Liver (tissue), 8 donors: ENCODE measurements at regions not wholly inside any gene's neighbourhood (a gene's known extent, or its start where the extent isn't known, plus 50 kb on each side); places are given as distances from the start of the nearest gene placed in this dataset.
"Not testable (repeated sequence)": the region's sequence is repeated elsewhere in the genome, so short reads cannot be mapped to it uniquely, and the experiment has no call there.

Experiments
- DNase-seq: peaks from one replicate; pipeline ENCODE4 v3.0.0-alpha.2; 2017; ENCODE audit warnings: low spot score
- H3K27ac ChIP-seq, 2 donors: one replicate each; pipeline ENCODE4 v1.7.0; 2013; ENCODE audit warnings: inconsistent platforms in 2 of 2, low read length in 2 of 2, control low read depth in 1 of 2, low read depth in 1 of 2, mild to moderate bottlenecking in 1 of 2
- H3K27me3 ChIP-seq, 4 donors: one replicate each; pipeline versions ENCODE4 v1.6.1 to v1.7.0; 2013; ENCODE audit warnings: low read length in 3 of 4, inconsistent platforms in 1 of 4, mild to moderate bottlenecking in 1 of 4, moderate library complexity in 1 of 4; ENCODE audit not compliant: control insufficient read depth in 4 of 4, insufficient read depth in 4 of 4
- H3K36me3 ChIP-seq, 4 donors: one replicate each; pipeline versions ENCODE4 v1.6.1 to v1.7.0; 2013; ENCODE audit warnings: low read length in 3 of 4, mild to moderate bottlenecking in 3 of 4, low read depth in 1 of 4, moderate library complexity in 1 of 4; ENCODE audit not compliant: control insufficient read depth in 4 of 4, insufficient read depth in 3 of 4
- H3K4me1 ChIP-seq, 4 donors: one replicate each; pipeline versions ENCODE4 v1.6.1 to v1.7.0; 2013; ENCODE audit warnings: low read length in 3 of 4, mild to moderate bottlenecking in 3 of 4, moderate library complexity in 1 of 4; ENCODE audit not compliant: control insufficient read depth in 4 of 4, insufficient read depth in 4 of 4
- H3K4me3 ChIP-seq, 3 donors: one replicate each; pipeline versions ENCODE4 v1.6.1 to v1.7.0; 2013; ENCODE audit warnings: low read length in 3 of 3, control low read depth in 1 of 3, low read depth in 1 of 3, mild to moderate bottlenecking in 1 of 3
- H3K9ac ChIP-seq, 2 donors: one replicate each; pipeline ENCODE4 v1.7.0; 2013; ENCODE audit warnings: low read length in 2 of 2, mild to moderate bottlenecking in 2 of 2, moderate library complexity in 2 of 2, control low read depth in 1 of 2, low read depth in 1 of 2
- H3K9me3 ChIP-seq, 4 donors: one replicate each; pipeline versions ENCODE4 v1.6.1 to v1.7.0; 2013; ENCODE audit warnings: low read length in 3 of 4; ENCODE audit not compliant: control insufficient read depth in 4 of 4
- ATF3 ChIP-seq: IDR thresholded peaks from 2 replicates; pipeline ENCODE4 v1.6.1; 2016; ENCODE audit warnings: antibody characterized with exemption
- CTCF ChIP-seq: fragments of 150-350 bp; IDR thresholded peaks from 2 replicates; pipeline ENCODE4 v1.5.1; 2017; ENCODE audit warnings: improper control_type of control experiment, low read depth, low read length; ENCODE audit not compliant: missing input control
- EGR1 ChIP-seq, 2 donors: IDR thresholded peaks; 2 replicates each; pipeline ENCODE4 v1.6.1; 2016 to 2018; ENCODE audit warnings: antibody characterized with exemption in 2 of 2, low read depth in 2 of 2
- HNF4A ChIP-seq, 2 donors: conservative IDR thresholded peaks; 2 replicates each; pipeline ENCODE4 v1.6.1; 2016; ENCODE audit warnings: antibody characterized with exemption in 2 of 2, mild to moderate bottlenecking in 2 of 2
- RAD21 ChIP-seq, 2 donors: IDR thresholded peaks; 2 replicates each; pipeline ENCODE4 v1.6.1; 2016; ENCODE audit warnings: antibody characterized with exemption in 2 of 2, mild to moderate bottlenecking in 2 of 2
- SP1 ChIP-seq: IDR thresholded peaks from 2 replicates; pipeline ENCODE4 v1.6.1; 2018; ENCODE audit warnings: antibody characterized with exemption, mild to moderate bottlenecking
- YY1 ChIP-seq: IDR thresholded peaks from 2 replicates; pipeline ENCODE4 v1.6.1; 2016; ENCODE audit warnings: antibody characterized with exemption, mild to moderate bottlenecking
- ZBTB33 ChIP-seq: IDR thresholded peaks from 2 replicates; pipeline ENCODE4 v1.6.1; 2016; ENCODE audit warnings: antibody characterized with exemption
- WGBS: extraction: QIAGEN DNeasy Blood & Tissue Kit; methylation state at CpG from one replicate; pipeline ENCODE4 v1.1.7; 2013; 5-methylcytosine and 5-hydroxymethylcytosine counted together
- donor health status: healthy.
- donor health status: healthy.
- donor health status: healthy.
- donor health status: healthy.
- donor health status: healthy.

GRCh38 chr14:84095681-84096080, 1434.3 kb upstream of the FLRT2 start:
- no peak for DNase-seq
- Histone ChIP-seq H3K9ac (no peak overlapping the region), H3K4me3 (no peak overlapping the region), H3K4me1 (no peaks in the 10 kb centered on the region), H3K9me3 (no peaks in the 10 kb centered on the region), H3K36me3 (no peaks in the 10 kb centered on the region), H3K27me3 (no peaks in the 10 kb centered on the region), H3K27ac (no peak overlapping the region)
- no peak for TF ChIP-seq SP1
- TF ChIP-seq RAD21 (IDR thresholded peaks at IDR 0.05), result no peak
- TF ChIP-seq YY1, result no peak
- 31% methylated on average over 1 of the region's 1 CpG for WGBS

- no peak overlapping the region for H3K27ac ChIP-seq
- H3K4me1 ChIP-seq, result no peaks in the 10 kb centered on the region
- H3K9me3 ChIP-seq, result no peaks in the 10 kb centered on the region
Measured at GRCh38 chr14:84098261-84098660, 1431.7 kb upstream of the FLRT2 start.

GRCh38 chr14:84099560-84099959, 1430.4 kb upstream of the FLRT2 start:
- WGBS, result 95% methylated on average over 27 of the region's 27 CpGs
- H3K9ac ChIP-seq, H3K27ac ChIP-seq: not testable (repeated sequence)

More at GRCh38 chr14:84098261-84098660, 1431.7 kb upstream of the FLRT2 start:
- WGBS, result 84% methylated on average over 4 of the region's 4 CpGs
- Histone ChIP-seq H3K4me3 (no peak overlapping the region), H3K27me3 (peaks cover 0 to 2% (median 0%) of the 10 kb centered on the region in 4 donors), H3K9ac (no peak overlapping the region), H3K36me3 (no peaks in the 10 kb centered on the region)
- TF ChIP-seq ZBTB33 (no peak), HNF4A (conservative IDR thresholded peaks at IDR 0.05) (no peak), ATF3 (no peak), CTCF (no peak)
- DNase-seq, result no peak

GRCh38 chr14:84107835-84108343, 1422.1 kb upstream of the FLRT2 start:
- Histone ChIP-seq H3K27ac (no peak overlapping the region), H3K9me3 (no peaks in the 10 kb centered on the region), H3K4me3 (no peak overlapping the region), H3K4me1 (no peaks in the 10 kb centered on the region), H3K27me3 (no peaks in the 10 kb centered on the region), H3K9ac (no peak overlapping the region), H3K36me3 (no peaks in the 10 kb centered on the region)
- DNase-seq, result no peak
- TF ChIP-seq EGR1 (IDR thresholded peaks at IDR 0.05; ENCODE audit: low read depth in 2 of 2), result no peak
- no peak for TF ChIP-seq RAD21 (IDR thresholded peaks at IDR 0.05)

More at GRCh38 chr14:84099560-84099959, 1430.4 kb upstream of the FLRT2 start:
- not testable (repeated sequence) for H3K9me3 ChIP-seq, H3K27me3 ChIP-seq, H3K36me3 ChIP-seq, DNase-seq, H3K4me3 ChIP-seq, H3K4me1 ChIP-seq
